K562 (cell line): ENCODE measurements at regions not wholly inside any gene's neighbourhood (a gene's known extent, or its start where the extent isn't known, plus 50 kb on each side); places are given as distances from the start of the nearest gene placed in this dataset.

Experiments used
- ATAC-seq: fragments of 200-7000 bp; cut with Tn5 transposase; 3 replicates; pipeline ENCODE4 v1.9.1; 2020; ENCODE audit warnings: moderate library complexity
- BruUV-seq: library from RNA; stranded (reverse); fragments of 400-500 nt; replicated peaks from 2 replicates; lab custom pipeline; 2021; lab: Mats Ljungman, UMichigan
- CTCF ChIA-PET: fragments of 300-600 bp; formaldehyde crosslinking; extraction: SDS; loops from one replicate; lab custom pipeline; 2021; ENCODE audit warnings: low intra/inter-chr PET ratio; lab: Yijun Ruan, JAX
- POLR2A ChIA-PET: fragments of 300-600, 350-650 bp; sonication (Branson Sonifier 250); formaldehyde crosslinking; extraction: SDS; loops from one replicate; lab custom pipeline; 2021; ENCODE audit warnings: antibody characterized with exemption, inconsistent platforms; lab: Yijun Ruan, JAX
- DNase-seq, 4 experiments: peaks; one replicate each; pipeline versions ENCODE4 v3.0.0 to v3.0.0-alpha.2; 2011 to 2018; ENCODE audit warnings: low spot score in 3 of 4, mixed read lengths in 3 of 4; ENCODE audit errors: extremely low read depth in 1 of 4
- FAIRE-seq: peaks from 2 replicates; lab custom pipeline; 2011; peaks lifted over from hg19 to GRCh38; lab: Jason Lieb, UNC
- H2AFZ ChIP-seq: 2 replicates; pipeline ENCODE4 v1.6.0; 2011; ENCODE audit warnings: low read depth, low read length, control low read depth, inconsistent platforms
- H3K27ac ChIP-seq: fragments of 200-600 bp; 3 replicates; pipeline ENCODE4 v1.8.0; 2011; ENCODE audit warnings: low read depth, mild to moderate bottlenecking, control low read depth, inconsistent platforms, low read length, moderate library complexity, mixed read lengths; ENCODE audit errors: extremely low read depth
- H3K27me3 ChIP-seq, 2 experiments: fragments of 300-600 bp in 1 of 2; 2 replicates in 1 of 2; 3 replicates in 1 of 2; pipeline versions ENCODE4 v1.6.0 to v1.8.0; 2011; ENCODE audit warnings: inconsistent platforms in 2 of 2, low read length in 2 of 2, mild to moderate bottlenecking in 1 of 2, mixed read lengths in 1 of 2, moderate library complexity in 1 of 2; ENCODE audit not compliant: control insufficient read depth in 2 of 2, insufficient read depth in 2 of 2
- H3K36me3 ChIP-seq: fragments of 300-600 bp; 3 replicates; pipeline ENCODE4 v1.8.0; 2011; ENCODE audit warnings: mild to moderate bottlenecking, low read length, inconsistent platforms; ENCODE audit not compliant: control insufficient read depth, insufficient read depth
- H3K4me1 ChIP-seq, 2 experiments: fragments of 200-600 bp in 1 of 2; replicated peaks in 1 of 2; 2 replicates in 1 of 2; 3 replicates in 1 of 2; pipeline versions ENCODE4 v1.5.1 to v1.8.0; 2011; ENCODE audit warnings: inconsistent platforms in 2 of 2, low read length in 2 of 2, mild to moderate bottlenecking in 1 of 2, mixed read lengths in 1 of 2, moderate library complexity in 1 of 2; ENCODE audit not compliant: control insufficient read depth in 2 of 2, insufficient read depth in 2 of 2
- H3K4me2 ChIP-seq: 2 replicates; pipeline ENCODE4 v1.6.1; 2011; ENCODE audit warnings: low read length, control low read depth, inconsistent platforms, mixed read lengths; ENCODE audit not compliant: insufficient read depth
- H3K4me3 ChIP-seq: fragments of 200-600 bp; sonication (generic), shearing (Covaris generic); 2 replicates; pipeline ENCODE4 v1.5.1; 2016; ENCODE audit warnings: control low read depth, inconsistent platforms
- H3K79me2 ChIP-seq: fragments of 200-600 bp; 3 replicates; pipeline ENCODE4 v1.8.0; 2011; ENCODE audit warnings: low read length, inconsistent platforms; ENCODE audit not compliant: control insufficient read depth, insufficient read depth
- H3K9ac ChIP-seq, 2 experiments: 2 replicates each; pipeline versions ENCODE4 v1.6.0 to v1.6.1; 2011; ENCODE audit warnings: low read depth in 2 of 2, low read length in 2 of 2, control low read depth in 1 of 2, inconsistent platforms in 1 of 2, mild to moderate bottlenecking in 1 of 2, mixed read lengths in 1 of 2; ENCODE audit not compliant: insufficient read depth in 1 of 2
- H3K9me1 ChIP-seq: one replicate; pipeline ENCODE4 v1.6.0; 2011; ENCODE audit warnings: inconsistent platforms, mild to moderate bottlenecking, low read length, moderate library complexity; ENCODE audit not compliant: control insufficient read depth, insufficient read depth
- H3K9me3 ChIP-seq: replicated peaks from 2 replicates; pipeline ENCODE4 v1.5.1; 2011; ENCODE audit warnings: low read depth, low read length, inconsistent platforms; ENCODE audit not compliant: control insufficient read depth, insufficient read depth
- H4K20me1 ChIP-seq: replicated peaks from 2 replicates; pipeline ENCODE4 v1.6.1; 2011; ENCODE audit warnings: low read length, inconsistent platforms, mixed read lengths; ENCODE audit not compliant: control insufficient read depth, insufficient read depth
- ADNP ChIP-seq: fragments of 200-800 bp; sonication (Bioruptor generic); IDR thresholded peaks from 2 replicates; pipeline ENCODE4 v1.6.1; 2016; ENCODE audit warnings: missing genetic modification characterization, missing compliant biosample characterization
- CEBPB ChIP-seq: fragments of 450-650 bp; IDR thresholded peaks from 2 replicates; pipeline ENCODE4 v1.6.1; 2016; ENCODE audit warnings: missing genetic modification characterization, missing compliant biosample characterization
- CEBPG ChIP-seq, 3 experiments: fragments of 200-800 bp in 1 of 3; sonication (Bioruptor generic) in 1 of 3; sonication (generic) in 1 of 3; formaldehyde crosslinking in 1 of 3; IDR thresholded peaks in 2 of 3; conservative IDR thresholded peaks in 1 of 3; 2 replicates each; pipeline versions ENCODE4 v1.6.1 to v1.8.0; 2016 to 2022; ENCODE audit warnings: missing compliant biosample characterization in 2 of 3, missing genetic modification characterization in 2 of 3, mild to moderate bottlenecking in 1 of 3, missing genetic modification reagents in 1 of 3
- FOXM1 ChIP-seq, 2 experiments: fragments of 450-650 bp in 1 of 2; sonication (generic) in 1 of 2; formaldehyde crosslinking in 1 of 2; IDR thresholded peaks; 2 replicates each; pipeline versions ENCODE4 v1.6.1 to v1.9.0; 2017 to 2022; ENCODE audit warnings: low read depth in 2 of 2, mild to moderate bottlenecking in 2 of 2, missing genetic modification reagents in 1 of 2, moderate library complexity in 1 of 2
- MCM3 ChIP-seq: fragments of 450-650 bp; IDR thresholded peaks from 2 replicates; pipeline ENCODE4 v1.6.1; 2016
- RBFOX2 ChIP-seq: fragments of 200-400 bp; formaldehyde crosslinking; IDR thresholded peaks from 2 replicates; pipeline ENCODE4 v1.6.1; 2017; ENCODE audit warnings: low read depth, mild to moderate bottlenecking, low read length, moderate library complexity
- ZNF77 ChIP-seq: fragments of 250-450 bp; sonication (Bioruptor Pico); IDR thresholded peaks from 2 replicates; pipeline ENCODE4 v1.5.0; 2020
- WGBS: fragments of 100-300 bp; shearing (Covaris generic); methylation state at CpG from one replicate; pipeline ENCODE4 v1.1.6; 2016; ENCODE audit warnings: low coverage, mixed read lengths; ENCODE audit not compliant: insufficient coverage; ENCODE audit errors: missing lambda C conversion rate; 5-methylcytosine and 5-hydroxymethylcytosine counted together
- in situ Hi-C: fragments of 300-500 bp; cut with MboI; formaldehyde crosslinking; loops from 4 replicates; pipeline ENCODE4 v1.15.0; 2018; ENCODE audit warnings: inconsistent platforms, mixed read lengths
- intact Hi-C: fragments of 100-400 bp; cut with micrococcal nuclease; formaldehyde crosslinking; loops from 2 replicates; pipeline ENCODE4 v1.14.2; 2022

GRCh38 chr22:49655168-49655812 is 172.4 kb downstream of the BRD1 start:
- H3K4me3 ChIP-seq = peak overlapping the region; percentile 94
- H3K4me2 ChIP-seq = peak overlapping the region; percentile 86
- CTCF ChIA-PET = interaction anchor here (0.7 kb wide), 1 partner anchor 13 kb away, joined by 5 read pairs; no protein-coding TSS in a partner anchor

GRCh38 chr22:49650336-49651241 is 177.1 kb downstream of the BRD1 start:
- Histone ChIP-seq H3K4me3 (no peak overlapping the region), H3K36me3 (peaks cover 37% of the 10 kb centered on the region; the same call in 2 of the 3 replicates), H3K9me3 (no peaks in the 10 kb centered on the region), H3K27ac (no peak overlapping the region), H3K9me1 (no peaks in the 10 kb centered on the region), H3K79me2 (peaks cover 94% of the 10 kb centered on the region), H3K4me1 (peaks cover 7 to 20% of the 10 kb centered on the region in 2 experiments; a peak in 3 of 5 replicates), H3K27me3 (no peaks in the 10 kb centered on the region), H3K4me2 (no peak overlapping the region), H4K20me1 (peaks cover 38% of the 10 kb centered on the region), H2AFZ (no peak overlapping the region), H3K9ac (no peak overlapping the region; a peak in 1 of 4 replicates)
- intact Hi-C loops (no loop called here), in situ Hi-C loops (no loop called here)
- ChIA-PET CTCF (no interaction called here), POLR2A (no interaction called here)
- ATAC-seq (no peak), DNase-seq (no peak), FAIRE-seq (no peak)
- no peak for TF ChIP-seq ADNP
- peak; percentile 43 for TF ChIP-seq RBFOX2
- no peak for TF ChIP-seq FOXM1 (IDR thresholded peaks at IDR 0.05; ENCODE audit: low read depth)
- TF ChIP-seq FOXM1 (CRISPR knock-in tag; IDR thresholded peaks at IDR 0.05; ENCODE audit: low read depth) = no peak
- BruUV-seq = no TSS peak
- 95% methylated on average over 27 of the region's 32 CpGs for WGBS

More at GRCh38 chr22:49655168-49655812, 172.4 kb downstream of the BRD1 start:
- Histone ChIP-seq H3K79me2 (peaks cover 69% of the 10 kb centered on the region), H3K9me1 (no peaks in the 10 kb centered on the region), H3K9me3 (no peaks in the 10 kb centered on the region), H3K27ac (no peak overlapping the region), H3K27me3 (no peaks in the 10 kb centered on the region; a peak in 1 of 5 replicates), H2AFZ (no peak overlapping the region), H4K20me1 (peaks cover 2% of the 10 kb centered on the region), H3K4me1 (peaks cover 12 to 40% of the 10 kb centered on the region in 2 experiments; a peak in 3 of 5 replicates), H3K36me3 (peaks cover 26% of the 10 kb centered on the region; the same call in 2 of the 3 replicates), H3K9ac (peak overlapping the region in 1 of 2 experiments; percentile 82; a peak in 2 of 4 replicates)
- DNase-seq (no peak), ATAC-seq (no peak), FAIRE-seq (no peak)
- no TSS peak for BruUV-seq
- POLR2A ChIA-PET = no interaction called here
- TF ChIP-seq CEBPG (CRISPR knock-in tag; IDR thresholded peaks at IDR 0.05) = peak; percentile 53; the same call in 1 of the 2 replicates
- TF ChIP-seq CEBPG (tag; conservative IDR thresholded peaks at IDR 0.05 in 1 of 2, IDR thresholded peaks at IDR 0.05 in 1 of 2) = peak; percentile 60 to 62
- no peak for TF ChIP-seq MCM3
- peak; percentile 76 for TF ChIP-seq CEBPB
- no peak for TF ChIP-seq ZNF77
- peak; percentile 67 for TF ChIP-seq RBFOX2
- 78% methylated on average over 19 of the region's 29 CpGs for WGBS
- in situ Hi-C loops (no loop called here), intact Hi-C loops (no loop called here)
